H9 (cell line): ENCODE measurements at regions not wholly inside any gene's neighbourhood (a gene's known extent, or its start where the extent isn't known, plus 50 kb on each side); places are given as distances from the start of the nearest gene placed in this dataset.

Experiments used
- DNase-seq: peaks from one replicate; pipeline ENCODE4 v3.0.0-alpha.2; 2017
- H2AFZ ChIP-seq: one replicate; pipeline ENCODE4 v1.6.1; 2013; ENCODE audit warnings: mild to moderate bottlenecking, low read length, control low read depth, moderate library complexity
- H2AK5ac ChIP-seq: 2 replicates; pipeline ENCODE4 v1.6.1; 2013; ENCODE audit warnings: low read length, control low read depth, mixed read lengths; ENCODE audit not compliant: insufficient read length
- H2BK120ac ChIP-seq: one replicate; pipeline ENCODE4 v1.6.1; 2013; ENCODE audit warnings: low read depth, mild to moderate bottlenecking, low read length, control low read depth, inconsistent platforms; ENCODE audit not compliant: poor library complexity, severe bottlenecking
- H2BK12ac ChIP-seq: 2 replicates; pipeline ENCODE4 v1.6.1; 2013; ENCODE audit warnings: low read length, control low read depth, mixed read lengths, low read depth; ENCODE audit not compliant: insufficient read length
- H2BK15ac ChIP-seq: 2 replicates; pipeline ENCODE4 v1.6.1; 2013; ENCODE audit warnings: low read depth, low read length, control low read depth
- H2BK20ac ChIP-seq: one replicate; pipeline ENCODE4 v1.6.1; 2013; ENCODE audit warnings: low read depth, mild to moderate bottlenecking, low read length, control low read depth, inconsistent platforms; ENCODE audit not compliant: poor library complexity, severe bottlenecking
- H2BK5ac ChIP-seq: 2 replicates; pipeline ENCODE4 v1.6.1; 2013; ENCODE audit warnings: low read length, control low read depth, mixed read lengths; ENCODE audit not compliant: insufficient read length
- H3K14ac ChIP-seq: 2 replicates; pipeline ENCODE4 v1.6.1; 2013; ENCODE audit warnings: low read length, control low read depth; ENCODE audit not compliant: insufficient read depth
- H3K18ac ChIP-seq: 2 replicates; pipeline ENCODE4 v1.6.1; 2013; ENCODE audit warnings: low read depth, mild to moderate bottlenecking, mixed read lengths, low read length, control low read depth; ENCODE audit not compliant: insufficient read length
- H3K23ac ChIP-seq: 2 replicates; pipeline ENCODE4 v1.6.1; 2013; ENCODE audit warnings: low read length, control low read depth, mixed read lengths, low read depth; ENCODE audit not compliant: insufficient read length
- H3K23me2 ChIP-seq: 2 replicates; pipeline ENCODE4 v1.6.1; 2013; ENCODE audit warnings: low read depth, mild to moderate bottlenecking, mixed read lengths, low read length, control low read depth; ENCODE audit not compliant: insufficient read length, poor library complexity, severe bottlenecking
- H3K27ac ChIP-seq: 2 replicates; pipeline ENCODE4 v1.5.1; 2013; ENCODE audit warnings: low read length, control low read depth, mixed read lengths, low read depth; ENCODE audit not compliant: insufficient read length
- H3K27me3 ChIP-seq: 2 replicates; pipeline ENCODE4 v1.6.1; 2013; ENCODE audit warnings: low read length, control low read depth, inconsistent platforms; ENCODE audit not compliant: insufficient read depth
- H3K4ac ChIP-seq: 2 replicates; pipeline ENCODE4 v1.6.1; 2013; ENCODE audit warnings: low read depth, mild to moderate bottlenecking, control low read depth, inconsistent platforms, low read length, moderate library complexity
- H3K4me1 ChIP-seq: 2 replicates; pipeline ENCODE4 v1.6.1; 2013; ENCODE audit warnings: low read length, control low read depth, inconsistent platforms; ENCODE audit not compliant: insufficient read depth
- H3K4me2 ChIP-seq: 2 replicates; pipeline ENCODE4 v1.6.1; 2013; ENCODE audit warnings: low read length, control low read depth, mixed read lengths; ENCODE audit not compliant: insufficient read length, insufficient read depth
- H3K56ac ChIP-seq: 2 replicates; pipeline ENCODE4 v1.6.1; 2013; ENCODE audit warnings: low read depth, mild to moderate bottlenecking, mixed read lengths, low read length, control low read depth; ENCODE audit not compliant: insufficient read length
- H3K79me1 ChIP-seq: 2 replicates; pipeline ENCODE4 v1.6.1; 2013; ENCODE audit warnings: low read depth, mild to moderate bottlenecking, moderate library complexity, low read length, control low read depth, inconsistent platforms; ENCODE audit not compliant: insufficient read depth, poor library complexity, severe bottlenecking
- H3K79me2 ChIP-seq: 2 replicates; pipeline ENCODE4 v1.6.1; 2013; ENCODE audit warnings: low read length, control low read depth, inconsistent platforms; ENCODE audit not compliant: insufficient read depth
- H3K9ac ChIP-seq: 2 replicates; pipeline ENCODE4 v1.6.1; 2013; ENCODE audit warnings: low read length, control low read depth, mixed read lengths; ENCODE audit not compliant: insufficient read length; ENCODE audit errors: extremely low read depth
- H3K9me3 ChIP-seq: one replicate; pipeline ENCODE4 v1.6.1; 2013; ENCODE audit warnings: low read depth, low read length, inconsistent platforms; ENCODE audit not compliant: control insufficient read depth
- H3T11ph ChIP-seq: one replicate; pipeline ENCODE4 v1.6.1; 2013; ENCODE audit warnings: mild to moderate bottlenecking, low read length, control low read depth, inconsistent platforms
- H4K20me1 ChIP-seq: one replicate; pipeline ENCODE4 v1.6.1; 2013; ENCODE audit not compliant: control insufficient read depth, insufficient read length, insufficient read depth
- H4K5ac ChIP-seq: 2 replicates; pipeline ENCODE4 v1.6.1; 2013; ENCODE audit warnings: low read depth, mild to moderate bottlenecking, mixed read lengths, low read length, control low read depth; ENCODE audit not compliant: insufficient read length
- H4K8ac ChIP-seq: replicated peaks from 2 replicates; pipeline ENCODE4 v1.6.1; 2013; ENCODE audit warnings: low read length, control low read depth, mixed read lengths, low read depth; ENCODE audit not compliant: insufficient read length
- H4K91ac ChIP-seq: 2 replicates; pipeline ENCODE4 v1.6.1; 2013; ENCODE audit warnings: low read depth, mild to moderate bottlenecking, moderate library complexity, mixed read lengths, low read length, control low read depth; ENCODE audit not compliant: insufficient read length
- H3K27ac Mint-ChIP-seq, 3 experiments: 2 replicates in 2 of 3; 3 replicates in 1 of 3; pipeline ENCODE4 v1.8.0; 2020 to 2021; ENCODE audit warnings: mixed read lengths in 3 of 3, mild to moderate bottlenecking in 1 of 3, moderate library complexity in 1 of 3
- H3K27me3 Mint-ChIP-seq: 2 replicates; pipeline ENCODE4 v1.8.0; 2021; ENCODE audit warnings: low read depth, mild to moderate bottlenecking, moderate library complexity, mixed read lengths
- H3K36me3 Mint-ChIP-seq, 3 experiments: 2 replicates in 2 of 3; 3 replicates in 1 of 3; pipeline ENCODE4 v1.8.0; 2020 to 2021; ENCODE audit warnings: low read depth in 3 of 3, mixed read lengths in 3 of 3; ENCODE audit not compliant: insufficient read depth in 1 of 3
- H3K4me1 Mint-ChIP-seq, 2 experiments: 2 replicates each; pipeline ENCODE4 v1.8.0; 2020; ENCODE audit warnings: mixed read lengths in 2 of 2
- H3K4me3 Mint-ChIP-seq, 2 experiments: 2 replicates in 1 of 2; 3 replicates in 1 of 2; pipeline ENCODE4 v1.8.0; 2020 to 2021; ENCODE audit warnings: mild to moderate bottlenecking in 2 of 2, mixed read lengths in 2 of 2, moderate library complexity in 1 of 2
- H3K9me3 Mint-ChIP-seq, 2 experiments: 2 replicates in 1 of 2; 3 replicates in 1 of 2; pipeline ENCODE4 v1.8.0; 2020; ENCODE audit warnings: mild to moderate bottlenecking in 2 of 2, mixed read lengths in 2 of 2, moderate library complexity in 1 of 2
- CTCF ChIP-seq: fragments of 200-600 bp; sonication (generic); conservative IDR thresholded peaks from 3 replicates; pipeline ENCODE4 v1.8.0; 2021; ENCODE audit warnings: antibody characterized with exemption, mild to moderate bottlenecking
- WGBS: extraction: QIAGEN DNeasy Blood & Tissue Kit; methylation state at CpG from one replicate; pipeline ENCODE4 v1.1.7; 2013; ENCODE audit warnings: missing lambda C conversion rate, low lambda C conversion rate, mixed read lengths; ENCODE audit not compliant: insufficient read length; ENCODE audit errors: extremely low coverage; 5-methylcytosine and 5-hydroxymethylcytosine counted together

GRCh38 chr2:41543726-41544125, 504.1 kb upstream of the PKDCC start:
- H3K79me2 ChIP-seq = no peaks in the 10 kb centered on the region
- H3K4me3 Mint-ChIP-seq = no peak overlapping the region
- no peak overlapping the region for H4K5ac ChIP-seq
- no peaks in the 10 kb centered on the region for H3K27me3 Mint-ChIP-seq
- no peak overlapping the region for H3T11ph ChIP-seq
- H2BK5ac ChIP-seq = no peak overlapping the region
- no peak overlapping the region for H2BK20ac ChIP-seq
- no peak overlapping the region for H4K8ac ChIP-seq
- H3K23ac ChIP-seq = no peak overlapping the region
- H2BK15ac ChIP-seq = no peak overlapping the region
- H2BK120ac ChIP-seq = no peak overlapping the region
- H3K9ac ChIP-seq = no peak overlapping the region
- H4K91ac ChIP-seq = no peak overlapping the region
- no peak overlapping the region for H2BK12ac ChIP-seq
- no peak overlapping the region for H3K4me2 ChIP-seq
- H3K79me1 ChIP-seq = no peaks in the 10 kb centered on the region
- no peak overlapping the region for H3K27ac Mint-ChIP-seq
- no peak overlapping the region for H3K27ac ChIP-seq
- peaks cover 2% of the 10 kb centered on the region; the same call in 1 of the 2 replicates for H3K4me1 ChIP-seq
- no peak overlapping the region for H3K4ac ChIP-seq
- H3K9me3 Mint-ChIP-seq = no peaks in the 10 kb centered on the region
- H2AK5ac ChIP-seq = no peak overlapping the region
- DNase-seq = no peak
- no peak overlapping the region for H2AFZ ChIP-seq
- no peaks in the 10 kb centered on the region for H3K9me3 ChIP-seq
- no peaks in the 10 kb centered on the region; a peak in 1 of 7 replicates for H3K36me3 Mint-ChIP-seq
- peaks cover 3 to 7% of the 10 kb centered on the region in 2 experiments; a peak in 3 of 4 replicates for H3K4me1 Mint-ChIP-seq
- WGBS = no CpG with 5 or more reads among the region's 2 CpGs
- H3K14ac ChIP-seq = no peak overlapping the region
- no peak overlapping the region for H3K56ac ChIP-seq
- H3K27me3 ChIP-seq = no peaks in the 10 kb centered on the region
- TF ChIP-seq CTCF = no peak
- no peak overlapping the region for H3K18ac ChIP-seq
- no peaks in the 10 kb centered on the region for H3K23me2 ChIP-seq
- no peaks in the 10 kb centered on the region for H4K20me1 ChIP-seq
